Putamen (tissue), 1 donor: ENCODE measurements at regions not wholly inside any gene's neighbourhood (a gene's known extent, or its start where the extent isn't known, plus 50 kb on each side); places are given as distances from the start of the nearest gene placed in this dataset.
A peak's percentile ranks its signal among the peaks of the same experiment; 100 is the strongest.

ENCODE experiments used
- DNase-seq: peaks from one replicate; pipeline ENCODE4 v3.0.0-alpha.2; 2016; ENCODE audit warnings: low spot score

DNA sequence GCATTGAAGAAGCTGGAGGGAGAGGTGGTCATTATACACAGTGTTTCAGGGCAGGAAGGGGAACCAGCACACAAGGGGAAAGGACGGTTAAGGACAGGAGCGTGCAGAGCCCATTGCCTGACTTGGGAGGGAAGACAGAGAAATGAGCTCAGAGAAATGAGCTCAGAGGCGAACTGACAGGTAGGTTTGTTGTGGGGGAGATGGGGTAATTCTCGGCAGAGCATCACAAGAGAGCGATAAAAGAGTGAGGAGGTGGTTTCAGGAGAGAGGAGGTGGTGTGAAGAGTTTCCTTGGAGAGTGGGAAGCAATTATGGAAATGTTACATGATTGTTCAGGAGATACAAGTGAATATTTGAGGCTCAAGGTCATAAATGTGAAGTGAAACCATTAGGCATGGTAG is 61.0 kb downstream of the MRGPRX1 start:
- peak; percentile 80 for DNase-seq

DNA sequence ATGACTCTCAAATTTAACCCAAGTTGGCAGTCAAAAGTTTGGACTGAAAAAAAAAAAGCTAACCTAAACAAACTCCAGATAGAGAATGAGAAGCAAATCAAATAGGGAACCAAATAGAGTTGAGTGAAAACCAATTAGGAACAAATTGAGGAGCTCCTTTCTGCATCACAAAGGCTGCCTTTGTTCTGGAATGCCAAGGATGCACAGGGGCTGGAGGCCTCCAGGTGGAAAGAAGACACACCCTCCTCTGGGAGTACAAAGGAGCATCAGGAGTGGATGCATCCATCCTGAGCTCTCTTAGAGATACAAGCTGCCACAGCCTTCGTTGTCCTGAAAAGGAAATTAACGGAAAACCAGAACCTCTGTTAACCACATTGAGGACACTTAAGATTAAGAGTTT is 73.3 kb downstream of the MRGPRX1 start:
- no peak for DNase-seq

DNA sequence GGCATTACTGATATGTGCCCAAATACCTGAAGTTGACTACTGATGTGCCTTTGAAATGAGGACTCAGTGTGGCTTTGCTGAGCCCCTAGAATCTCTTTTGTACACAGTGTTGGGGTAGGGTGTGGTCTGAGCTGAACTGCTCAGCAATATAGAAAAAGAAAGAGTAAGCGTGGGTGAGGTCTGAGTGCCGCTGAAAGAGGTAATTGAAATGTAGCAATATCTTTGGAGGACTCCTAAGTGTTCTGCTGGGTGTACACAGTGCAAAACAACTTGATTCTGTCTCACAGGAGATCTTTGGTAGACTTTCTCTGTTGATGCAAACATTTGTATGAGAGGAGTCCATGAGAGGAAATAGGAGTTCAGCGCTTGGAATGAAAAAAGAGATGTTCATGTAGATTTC is 73.7 kb upstream of the PTPN5 start:
- no peak for DNase-seq

DNA sequence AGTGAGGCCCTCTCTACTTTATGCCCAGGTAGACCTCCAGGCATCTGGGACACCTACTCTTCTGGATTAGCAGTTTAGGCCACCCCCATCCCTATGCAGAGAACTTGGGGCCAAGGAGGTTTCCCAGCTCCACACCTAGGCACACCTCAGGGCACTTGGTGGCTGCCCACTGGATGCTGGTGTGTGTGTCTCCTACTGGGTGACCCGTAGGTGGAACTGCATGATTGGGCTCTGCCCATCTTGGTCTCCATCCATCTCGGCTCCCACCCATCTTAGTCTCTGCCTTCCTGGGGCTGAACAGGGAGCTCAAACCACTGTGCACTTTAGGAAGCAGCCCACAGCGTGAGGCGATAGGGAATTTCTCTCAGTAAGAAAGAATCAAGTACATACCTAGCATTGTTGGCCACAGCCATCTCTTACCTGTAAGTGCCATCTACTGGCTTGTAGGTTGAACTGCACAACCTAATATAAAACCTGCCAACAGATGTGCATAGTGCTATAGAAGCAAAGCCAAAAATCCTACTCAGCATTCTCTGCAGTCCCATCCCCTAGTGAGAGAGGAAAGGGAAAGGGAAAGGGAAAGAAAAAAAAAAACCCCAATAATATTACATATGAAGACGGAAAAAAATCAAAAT is 61.6 kb upstream of the PTPN5 start:
- DNase-seq, result peak; percentile 3

DNA sequence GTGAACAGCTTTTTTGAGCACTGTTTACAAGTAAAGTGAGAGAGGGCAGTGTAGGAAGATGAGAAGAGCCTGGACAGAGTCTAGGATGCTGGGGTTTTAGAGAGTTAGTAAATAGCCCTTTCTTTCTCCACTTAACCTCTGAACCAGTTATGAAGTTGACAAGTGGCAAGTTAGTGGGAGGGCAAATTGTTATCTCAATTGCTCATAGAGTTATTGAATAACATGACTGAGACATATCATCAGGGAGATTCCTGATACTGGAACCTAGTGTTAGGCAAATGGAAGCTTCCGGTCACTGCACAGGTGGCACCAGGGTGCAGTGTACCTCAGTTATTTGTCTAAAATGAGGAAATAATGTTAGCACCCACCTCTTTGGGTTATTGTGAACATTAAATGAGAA is 57.8 kb upstream of the PTPN5 start:
- DNase-seq, result no peak

DNA sequence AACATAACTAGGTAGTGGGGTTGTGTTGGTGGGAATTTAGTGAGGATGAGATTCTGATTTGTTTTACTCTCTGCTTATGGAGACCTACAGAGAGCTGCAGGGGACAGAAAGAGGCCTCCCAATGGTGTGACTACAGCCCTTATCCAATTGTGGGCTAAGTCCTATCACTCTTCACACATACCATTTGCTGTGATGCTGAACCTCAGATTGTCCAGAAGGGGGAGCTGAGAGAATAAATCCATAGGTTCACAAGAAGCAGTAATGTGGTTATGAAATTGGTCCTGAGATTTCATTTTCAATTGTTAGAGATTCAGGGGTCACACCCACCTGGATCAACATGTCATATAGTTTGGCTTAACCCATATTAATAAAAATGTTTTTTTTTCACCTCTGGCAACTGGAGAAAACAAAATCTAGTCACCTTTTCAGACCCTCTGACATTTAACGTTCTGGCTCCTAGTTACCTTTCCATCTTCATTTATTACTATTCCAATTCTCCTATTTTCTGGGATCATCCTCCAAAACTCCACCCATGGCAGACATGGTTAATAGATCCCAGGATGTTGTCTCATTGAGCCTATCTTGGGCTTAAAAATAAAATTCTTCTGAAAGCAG is 53.3 kb upstream of the PTPN5 start:
- DNase-seq, result no peak
